ENCODE measurements at regions not wholly inside any gene's neighbourhood (a gene's known extent, or its start where the extent isn't known, plus 50 kb on each side); places are given as distances from the start of the nearest gene placed in this dataset.

- no peak for TF ChIP-seq KDM4A (IDR thresholded peaks at IDR 0.05; ENCODE audit: low read depth, low read length, severe bottlenecking)
- no peak for TF ChIP-seq CTBP2 (IDR thresholded peaks at IDR 0.05; ENCODE audit: borderline replicate concordance, insufficient read depth, insufficient read length, low read length)
Measured at GRCh38 chr5:61884252-61884855, 421.7 kb upstream of the KIF2A start (continued).
